ENCODE measurements at regions not wholly inside any gene's neighbourhood (a gene's known extent, or its start where the extent isn't known, plus 50 kb on each side); places are given as distances from the start of the nearest gene placed in this dataset.

- no peaks in the 10 kb centered on the region for H3K9me3 ChIP-seq (ENCODE audit: low read depth, low read length, poor library complexity, severe bottlenecking)
- peaks cover 3% of the 10 kb centered on the region for H3K4me1 ChIP-seq (ENCODE audit: insufficient read depth, low read length, poor library complexity, severe bottlenecking)
- no peak overlapping the region for H3K27ac ChIP-seq (ENCODE audit: low read depth, low read length, poor library complexity, severe bottlenecking)
- no peak for DNase-seq (ENCODE audit: low spot score)
- intact Hi-C loops (cut with micrococcal nuclease; ENCODE audit: unreplicated experiment) = no loop called here
- no peak for TF ChIP-seq EZH2 (IDR thresholded peaks at IDR 0.05; ENCODE audit: borderline replicate concordance, low read depth, low read length, poor library complexity, severe bottlenecking)
- TF ChIP-seq CTCF (conservative IDR thresholded peaks at IDR 0.05; ENCODE audit: low read depth, low read length) = no peak
- ChIA-PET CTCF (no interaction called here), POLR2A (ENCODE audit: low non-redundant PET) (no interaction called here)
- no peak overlapping the region for H3K4me3 ChIP-seq (ENCODE audit: low read depth, low read length, poor library complexity, severe bottlenecking)
- no peaks in the 10 kb centered on the region for H3K36me3 ChIP-seq (ENCODE audit: insufficient read depth, low read length, poor library complexity, severe bottlenecking)
- BruUV-seq (replicated peaks) = no TSS peak
- no peaks in the 10 kb centered on the region for H3K27me3 ChIP-seq (replicated peaks; ENCODE audit: insufficient read depth, low read depth, low read length, poor library complexity)
Measured at GRCh38 chr3:99009851-99010250, 108.4 kb upstream of the DCBLD2 start.

GRCh38 chr3:99006686-99007085 lies 105.2 kb upstream of the DCBLD2 start:
- POLR2A ChIA-PET (ENCODE audit: low non-redundant PET) = no interaction called here
- Histone ChIP-seq H3K9me3 (ENCODE audit: low read depth, low read length, poor library complexity, severe bottlenecking) (no peaks in the 10 kb centered on the region), H3K4me3 (ENCODE audit: low read depth, low read length, poor library complexity, severe bottlenecking) (no peak overlapping the region), H3K4me1 (ENCODE audit: insufficient read depth, low read length, poor library complexity, severe bottlenecking) (peaks cover 3% of the 10 kb centered on the region), H3K36me3 (ENCODE audit: insufficient read depth, low read length, poor library complexity, severe bottlenecking) (no peaks in the 10 kb centered on the region), H3K27me3 (replicated peaks; ENCODE audit: insufficient read depth, low read depth, low read length, poor library complexity) (no peaks in the 10 kb centered on the region), H3K27ac (ENCODE audit: low read depth, low read length, poor library complexity, severe bottlenecking) (peak overlapping the region; percentile 33)
- no peak for TF ChIP-seq EZH2 (IDR thresholded peaks at IDR 0.05; ENCODE audit: borderline replicate concordance, low read depth, low read length, poor library complexity, severe bottlenecking)
- no peak for TF ChIP-seq CTCF (conservative IDR thresholded peaks at IDR 0.05; ENCODE audit: low read depth, low read length)
- BruUV-seq (replicated peaks) = no TSS peak
- intact Hi-C loops (cut with micrococcal nuclease; ENCODE audit: unreplicated experiment) = no loop called here
- CTCF ChIA-PET = interaction anchor here (0.7 kb wide), 1 partner anchor 61 kb away, joined by 7 read pairs; no protein-coding TSS in a partner anchor
- DNase-seq (ENCODE audit: low spot score) = peak; percentile 62

GRCh38 chr3:98999675-99000074 lies 98.2 kb upstream of the DCBLD2 start:
- POLR2A ChIA-PET (ENCODE audit: low non-redundant PET) = no interaction called here
- Histone ChIP-seq H3K4me1 (ENCODE audit: insufficient read depth, low read length, poor library complexity, severe bottlenecking) (no peaks in the 10 kb centered on the region), H3K4me3 (ENCODE audit: low read depth, low read length, poor library complexity, severe bottlenecking) (no peak overlapping the region), H3K27me3 (replicated peaks; ENCODE audit: insufficient read depth, low read depth, low read length, poor library complexity) (no peaks in the 10 kb centered on the region), H3K36me3 (ENCODE audit: insufficient read depth, low read length, poor library complexity, severe bottlenecking) (no peaks in the 10 kb centered on the region), H3K27ac (ENCODE audit: low read depth, low read length, poor library complexity, severe bottlenecking) (no peak overlapping the region), H3K9me3 (ENCODE audit: low read depth, low read length, poor library complexity, severe bottlenecking) (no peaks in the 10 kb centered on the region)
- TF ChIP-seq EZH2 (IDR thresholded peaks at IDR 0.05; ENCODE audit: borderline replicate concordance, low read depth, low read length, poor library complexity, severe bottlenecking) (no peak), CTCF (conservative IDR thresholded peaks at IDR 0.05; ENCODE audit: low read depth, low read length) (no peak)
- DNase-seq (ENCODE audit: low spot score) = no peak
- intact Hi-C loops (cut with micrococcal nuclease; ENCODE audit: unreplicated experiment) = loop anchor here (5.0 kb wide), 1 partner anchor 402 kb away; no protein-coding TSS in a partner anchor
- CTCF ChIA-PET = no interaction called here
- no TSS peak for BruUV-seq (replicated peaks)
